ENCODE measurements at regions not wholly inside any gene's neighbourhood (a gene's known extent, or its start where the extent isn't known, plus 50 kb on each side); places are given as distances from the start of the nearest gene placed in this dataset.

DNA sequence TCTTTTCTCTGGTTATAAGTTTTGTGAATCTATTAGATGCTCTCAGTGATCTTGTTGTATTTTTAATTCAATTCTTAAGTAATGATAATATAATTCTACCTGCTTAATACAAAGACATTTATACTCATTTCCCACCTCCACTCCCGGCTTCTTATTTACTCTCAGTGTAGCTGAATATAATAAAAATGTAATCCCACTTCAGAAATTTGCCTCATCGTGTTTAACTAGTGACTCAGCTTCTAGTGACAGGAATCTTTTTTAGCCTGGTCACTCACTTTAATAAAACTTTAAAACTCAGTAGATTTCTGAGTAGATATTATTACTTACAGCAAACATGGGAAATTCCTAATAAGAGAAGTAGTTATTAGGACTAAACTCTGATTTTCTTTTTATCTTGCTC lies 1506.2 kb upstream of the LRRTM3 start:
- Histone ChIP-seq H2AFZ (no peak overlapping the region), H3K27me3 (ENCODE audit: insufficient read depth) (no peaks in the 10 kb centered on the region), H4K20me1 (replicated peaks; ENCODE audit: insufficient read depth) (no peaks in the 10 kb centered on the region), H3K36me3 (ENCODE audit: insufficient read depth) (peaks cover 6% of the 10 kb centered on the region; the same call in 1 of the 2 replicates), H3F3A (replicated peaks; ENCODE audit: low read depth) (no peaks in the 10 kb centered on the region), H3K79me2 (replicated peaks; ENCODE audit: insufficient read depth) (no peaks in the 10 kb centered on the region), H3K4me2 (no peak overlapping the region), H3K27ac (ENCODE audit: low read depth) (no peak overlapping the region), H3K4me3 (no peak overlapping the region), H3K9me2 (ENCODE audit: insufficient read depth) (no peaks in the 10 kb centered on the region), H3K4me1 (ENCODE audit: insufficient read depth) (no peaks in the 10 kb centered on the region)
- DNase-seq (ENCODE audit: low spot score) (no peak), ATAC-seq (no peak)
- no peak overlapping the region for H3K27ac Mint-ChIP-seq
- TF ChIP-seq EZH2 (IDR thresholded peaks at IDR 0.05; ENCODE audit: low read depth, unreplicated experiment) (no peak), REST (IDR thresholded peaks at IDR 0.05; ENCODE audit: unreplicated experiment) (no peak), NANOG (IDR thresholded peaks at IDR 0.05; ENCODE audit: borderline replicate concordance) (no peak), STAT1 (IDR thresholded peaks at IDR 0.05; ENCODE audit: unreplicated experiment) (no peak), EZH2phosphoT487 (IDR thresholded peaks at IDR 0.05; ENCODE audit: unreplicated experiment) (no peak)
- TF ChIP-seq, protein P1, sequence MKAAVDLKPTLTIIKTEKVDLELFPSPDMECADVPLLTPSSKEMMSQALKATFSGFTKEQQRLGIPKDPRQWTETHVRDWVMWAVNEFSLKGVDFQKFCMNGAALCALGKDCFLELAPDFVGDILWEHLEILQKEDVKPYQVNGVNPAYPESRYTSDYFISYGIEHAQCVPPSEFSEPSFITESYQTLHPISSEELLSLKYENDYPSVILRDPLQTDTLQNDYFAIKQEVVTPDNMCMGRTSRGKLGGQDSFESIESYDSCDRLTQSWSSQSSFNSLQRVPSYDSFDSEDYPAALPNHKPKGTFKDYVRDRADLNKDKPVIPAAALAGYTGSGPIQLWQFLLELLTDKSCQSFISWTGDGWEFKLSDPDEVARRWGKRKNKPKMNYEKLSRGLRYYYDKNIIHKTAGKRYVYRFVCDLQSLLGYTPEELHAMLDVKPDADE (IDR thresholded peaks at IDR 0.05): no peak
- no peak overlapping the region for H3K4me3 Mint-ChIP-seq
- peaks cover 22% of the 10 kb centered on the region for H3K9me3 Mint-ChIP-seq
- H3K4me1 Mint-ChIP-seq: no peaks in the 10 kb centered on the region
- peaks cover 7% of the 10 kb centered on the region; the same call in 2 of the 3 replicates for H3K36me3 Mint-ChIP-seq (ENCODE audit: low read depth)
- no peaks in the 10 kb centered on the region for H3K27me3 Mint-ChIP-seq (ENCODE audit: insufficient read depth, low read depth, poor library complexity)

- H2AFZ ChIP-seq: no peak overlapping the region
- peaks cover 6% of the 10 kb centered on the region for H3K9me3 Mint-ChIP-seq
- no peak overlapping the region for H3K27ac Mint-ChIP-seq
- TF ChIP-seq ZNF331 (CRISPR knock-in tag; IDR thresholded peaks at IDR 0.05; ENCODE audit: low read depth) (no peak), STAT1 (IDR thresholded peaks at IDR 0.05; ENCODE audit: unreplicated experiment) (no peak), POLR2AphosphoS5 (IDR thresholded peaks at IDR 0.05; ENCODE audit: low read depth) (no peak), EZH2phosphoT487 (IDR thresholded peaks at IDR 0.05; ENCODE audit: unreplicated experiment) (no peak), CREB1 (CRISPR knock-in tag; IDR thresholded peaks at IDR 0.05; ENCODE audit: low read depth) (no peak), ZNF114 (CRISPR knock-in tag; IDR thresholded peaks at IDR 0.05) (no peak), NANOG (IDR thresholded peaks at IDR 0.05; ENCODE audit: borderline replicate concordance) (no peak), CTCF (conservative IDR thresholded peaks at IDR 0.05; ENCODE audit: low read depth in 2 of 2) (no peak)
Measured at GRCh38 chr10:65423043-65423442, 1502.8 kb upstream of the LRRTM3 start.

More at GRCh38 chr10:65423043-65423442, 1502.8 kb upstream of the LRRTM3 start:
- Histone ChIP-seq H3K9me2 (ENCODE audit: insufficient read depth) (0 out of 2 replicates have a peak, but pooled peaks cover 3% of the 10 kb centered on the region), H3K79me2 (replicated peaks; ENCODE audit: insufficient read depth) (no peaks in the 10 kb centered on the region), H3K36me3 (ENCODE audit: insufficient read depth) (no peaks in the 10 kb centered on the region), H3K4me1 (ENCODE audit: insufficient read depth) (no peaks in the 10 kb centered on the region), H3K27me3 (ENCODE audit: insufficient read depth) (no peaks in the 10 kb centered on the region), H4K20me1 (replicated peaks; ENCODE audit: insufficient read depth) (no peaks in the 10 kb centered on the region), H3K27ac (ENCODE audit: low read depth) (no peak overlapping the region), H3K4me3 (no peak overlapping the region), H3F3A (replicated peaks; ENCODE audit: low read depth) (no peaks in the 10 kb centered on the region), H3K4me2 (no peak overlapping the region)
- H3K36me3 Mint-ChIP-seq (ENCODE audit: low read depth): peaks cover 4% of the 10 kb centered on the region; the same call in 1 of the 3 replicates
- H3K4me3 Mint-ChIP-seq: no peak overlapping the region
- DNase-seq (ENCODE audit: low spot score): no peak
- no peaks in the 10 kb centered on the region for H3K4me1 Mint-ChIP-seq
- H3K27me3 Mint-ChIP-seq (ENCODE audit: insufficient read depth, low read depth, poor library complexity): no peaks in the 10 kb centered on the region
- no peak for ATAC-seq
